Smooth muscle cell (in vitro differentiated cells): ENCODE measurements at regions not wholly inside any gene's neighbourhood (a gene's known extent, or its start where the extent isn't known, plus 50 kb on each side); places are given as distances from the start of the nearest gene placed in this dataset.

ENCODE experiments used
- DNase-seq: peaks from one replicate; lab custom pipeline; 2025; ENCODE audit not compliant: unreplicated experiment; lab: John Stamatoyannopoulos, UW
- H2AFZ ChIP-seq: fragments of 200-600 bp; sonication (generic); 2 replicates; pipeline ENCODE4 v1.6.0; 2016; ENCODE audit warnings: antibody characterized with exemption, low read depth, mild to moderate bottlenecking
- H3F3A ChIP-seq: fragments of 200-600 bp; sonication (generic); 2 replicates; pipeline ENCODE4 v1.6.0; 2017; ENCODE audit warnings: antibody characterized with exemption, low read depth
- H3K27ac ChIP-seq: fragments of 200-600 bp; sonication (generic); 2 replicates; pipeline ENCODE4 v1.5.1; 2016; ENCODE audit warnings: low read depth, mild to moderate bottlenecking
- H3K27me3 ChIP-seq: fragments of 200-600 bp; sonication (generic); 2 replicates; pipeline ENCODE4 v1.6.1; 2016; ENCODE audit warnings: low read depth, mild to moderate bottlenecking
- H3K36me3 ChIP-seq: fragments of 200-600 bp; sonication (generic); 2 replicates; pipeline ENCODE4 v1.5.1; 2016; ENCODE audit warnings: low read depth
- H3K4me1 ChIP-seq: fragments of 200-600 bp; sonication (generic); 2 replicates; pipeline ENCODE4 v1.5.1; 2016; ENCODE audit warnings: low read depth
- H3K4me2 ChIP-seq: fragments of 200-600 bp; sonication (generic); 2 replicates; pipeline ENCODE4 v1.6.0; 2016; ENCODE audit warnings: mild to moderate bottlenecking
- H3K4me3 ChIP-seq: fragments of 200-600 bp; sonication (generic); 2 replicates; pipeline ENCODE4 v1.5.1; 2016; ENCODE audit warnings: mild to moderate bottlenecking
- H3K79me2 ChIP-seq: fragments of 200-600 bp; sonication (generic); 2 replicates; pipeline ENCODE4 v1.6.0; 2016; ENCODE audit warnings: low read depth, mild to moderate bottlenecking
- H3K9ac ChIP-seq: fragments of 200-600 bp; sonication (generic); 2 replicates; pipeline ENCODE4 v1.6.0; 2016; ENCODE audit warnings: low read depth
- H3K9me3 ChIP-seq: fragments of 200-600 bp; sonication (generic); replicated peaks from 2 replicates; pipeline ENCODE4 v1.5.1; 2016; ENCODE audit warnings: low read depth
- H4K20me1 ChIP-seq: fragments of 200-600 bp; sonication (generic); 2 replicates; pipeline ENCODE4 v1.6.0; 2016; ENCODE audit warnings: low read depth
- CTCF ChIP-seq: fragments of 200-600 bp; sonication (generic); IDR thresholded peaks from 2 replicates; pipeline ENCODE4 v1.5.1; 2017; ENCODE audit warnings: borderline replicate concordance, mild to moderate bottlenecking, antibody characterized with exemption; ENCODE audit not compliant: insufficient read depth, poor library complexity, severe bottlenecking
- WGBS: methylation state at CpG from one replicate; pipeline ENCODE4 v1.1.7; 2016; ENCODE audit warnings: low lambda C conversion rate; 5-methylcytosine and 5-hydroxymethylcytosine counted together

GRCh38 chr1:200252531-200252930 lies 157.3 kb downstream of the ZNF281 start:
- H3K9me3 ChIP-seq, result no peaks in the 10 kb centered on the region
- 37% methylated on average over 5 of the region's 5 CpGs for WGBS
- no peak overlapping the region for H3K9ac ChIP-seq
- no peak overlapping the region for H3K27ac ChIP-seq
- no peak overlapping the region for H3K4me3 ChIP-seq
- no peak for TF ChIP-seq CTCF
- no peaks in the 10 kb centered on the region for H4K20me1 ChIP-seq
- H3K4me2 ChIP-seq, result no peak overlapping the region
- H3K27me3 ChIP-seq, result no peaks in the 10 kb centered on the region
- no peak for DNase-seq
- H2AFZ ChIP-seq, result no peak overlapping the region
- H3K36me3 ChIP-seq, result no peaks in the 10 kb centered on the region
- no peaks in the 10 kb centered on the region for H3K4me1 ChIP-seq
- no peaks in the 10 kb centered on the region for H3K79me2 ChIP-seq
- no peaks in the 10 kb centered on the region for H3F3A ChIP-seq

- no peaks in the 10 kb centered on the region for H3K79me2 ChIP-seq
- H3K36me3 ChIP-seq, result no peaks in the 10 kb centered on the region
- no peaks in the 10 kb centered on the region for H3F3A ChIP-seq
- no peak overlapping the region for H3K27ac ChIP-seq
- H3K4me3 ChIP-seq, result no peak overlapping the region
- WGBS, result 89% methylated on average over 5 of the region's 5 CpGs
- no peaks in the 10 kb centered on the region for H3K27me3 ChIP-seq
- no peak for DNase-seq
- no peak for TF ChIP-seq CTCF
- H3K4me1 ChIP-seq, result no peaks in the 10 kb centered on the region
- no peak overlapping the region for H3K4me2 ChIP-seq
- no peaks in the 10 kb centered on the region for H3K9me3 ChIP-seq
- no peak overlapping the region for H3K9ac ChIP-seq
- no peaks in the 10 kb centered on the region for H4K20me1 ChIP-seq
- H2AFZ ChIP-seq, result no peak overlapping the region
Observed at GRCh38 chr1:200250469-200250868, 159.4 kb downstream of the ZNF281 start.

- no peak overlapping the region for H3K4me2 ChIP-seq
- 92% methylated on average over 8 of the region's 8 CpGs for WGBS
- H3K27me3 ChIP-seq, result no peaks in the 10 kb centered on the region
- H3K79me2 ChIP-seq, result no peaks in the 10 kb centered on the region
- no peak overlapping the region for H3K4me3 ChIP-seq
- H4K20me1 ChIP-seq, result no peaks in the 10 kb centered on the region
- no peak overlapping the region for H2AFZ ChIP-seq
- TF ChIP-seq CTCF, result no peak
- H3K36me3 ChIP-seq, result no peaks in the 10 kb centered on the region
- H3K9ac ChIP-seq, result no peak overlapping the region
- H3K9me3 ChIP-seq, result no peaks in the 10 kb centered on the region
- no peak overlapping the region for H3K27ac ChIP-seq
- H3K4me1 ChIP-seq, result no peaks in the 10 kb centered on the region
- no peak for DNase-seq
- H3F3A ChIP-seq, result no peaks in the 10 kb centered on the region
Observed at GRCh38 chr1:200248541-200248940, 161.3 kb downstream of the ZNF281 start.

- no peaks in the 10 kb centered on the region for H3K9me3 ChIP-seq
- no peak for TF ChIP-seq CTCF
- DNase-seq, result no peak
- H2AFZ ChIP-seq, result no peak overlapping the region
- no peaks in the 10 kb centered on the region for H3K79me2 ChIP-seq
- WGBS, result 87% methylated on average over 14 of the region's 14 CpGs
- H4K20me1 ChIP-seq, result no peaks in the 10 kb centered on the region
- H3K36me3 ChIP-seq, result no peaks in the 10 kb centered on the region
- H3K27ac ChIP-seq, result no peak overlapping the region
- no peak overlapping the region for H3K4me2 ChIP-seq
- H3K4me3 ChIP-seq, result no peak overlapping the region
- no peaks in the 10 kb centered on the region for H3K27me3 ChIP-seq
- no peak overlapping the region for H3K9ac ChIP-seq
- H3K4me1 ChIP-seq, result peaks cover 8% of the 10 kb centered on the region
- H3F3A ChIP-seq, result peaks cover 4% of the 10 kb centered on the region
Observed at GRCh38 chr1:200247518-200247917, 162.3 kb downstream of the ZNF281 start.
